GM18511 (cell line): ENCODE measurements at regions not wholly inside any gene's neighbourhood (a gene's known extent, or its start where the extent isn't known, plus 50 kb on each side); places are given as distances from the start of the nearest gene placed in this dataset.

Experiments
- ATAC-seq: cut with Tn5 transposase; IDR thresholded peaks from one replicate; pipeline ENCODE4 v1.9.1; 2021; ENCODE audit warnings: mild to moderate bottlenecking, moderate library complexity; ENCODE audit not compliant: unreplicated experiment

DNA sequence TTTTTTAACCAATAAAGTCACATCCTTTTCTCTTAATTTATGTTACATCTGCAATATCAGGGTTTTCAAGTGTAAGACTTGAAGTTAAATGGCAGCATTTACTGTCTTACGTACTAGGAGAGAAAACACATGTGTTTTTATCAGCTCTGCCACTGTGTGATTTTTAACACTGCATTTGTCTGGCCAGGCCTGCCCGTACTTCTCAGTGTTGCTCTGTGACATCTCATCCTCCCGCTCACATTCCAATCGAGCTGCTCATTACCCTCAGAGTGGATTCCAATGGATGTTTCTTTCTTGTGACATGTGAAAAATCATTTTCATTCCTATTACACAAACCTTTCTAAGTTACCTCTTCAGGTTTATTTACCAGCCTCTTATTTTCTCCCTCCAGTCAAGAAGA, 420.3 kb downstream of the FAT4 start:
- ATAC-seq, result no peak

DNA sequence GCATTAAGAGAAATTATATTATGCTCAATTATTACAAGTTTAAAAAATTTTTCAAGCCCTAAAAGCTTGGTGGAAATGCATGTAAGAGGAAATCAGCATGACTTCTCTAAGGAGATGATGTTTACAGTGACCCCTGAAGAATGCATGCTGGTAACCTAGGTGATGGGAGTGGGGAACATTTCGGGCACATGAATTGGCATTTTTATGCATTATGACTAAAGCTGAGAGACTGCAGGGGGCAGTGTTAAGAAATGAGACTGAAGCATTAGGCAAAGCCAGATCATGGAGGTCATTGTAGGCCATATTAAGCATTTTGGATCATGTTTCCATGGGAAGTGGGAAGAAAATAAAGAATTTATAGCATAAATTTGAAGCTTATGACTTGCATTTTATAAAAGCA, 421.3 kb downstream of the FAT4 start:
- ATAC-seq, result no peak

DNA sequence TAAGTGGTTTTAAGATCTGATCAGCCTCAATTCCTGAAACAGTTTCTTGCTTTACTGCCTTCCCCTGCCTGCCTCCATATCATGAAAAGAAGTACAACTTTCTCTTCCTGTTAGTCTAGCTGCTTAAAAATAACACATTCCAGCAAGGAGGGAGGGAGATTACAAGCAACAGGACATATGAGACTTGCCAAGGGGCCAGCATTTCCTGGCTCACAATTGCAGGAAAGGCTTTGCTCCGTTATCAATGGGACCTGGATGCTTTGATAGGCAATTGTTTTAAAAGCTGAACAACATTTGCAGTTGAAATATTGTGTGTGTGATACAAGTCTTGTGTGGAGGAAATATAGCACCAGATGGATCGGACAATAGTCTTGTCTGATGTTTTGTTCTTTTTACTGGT, 425.0 kb downstream of the FAT4 start:
- ATAC-seq, result no peak

DNA sequence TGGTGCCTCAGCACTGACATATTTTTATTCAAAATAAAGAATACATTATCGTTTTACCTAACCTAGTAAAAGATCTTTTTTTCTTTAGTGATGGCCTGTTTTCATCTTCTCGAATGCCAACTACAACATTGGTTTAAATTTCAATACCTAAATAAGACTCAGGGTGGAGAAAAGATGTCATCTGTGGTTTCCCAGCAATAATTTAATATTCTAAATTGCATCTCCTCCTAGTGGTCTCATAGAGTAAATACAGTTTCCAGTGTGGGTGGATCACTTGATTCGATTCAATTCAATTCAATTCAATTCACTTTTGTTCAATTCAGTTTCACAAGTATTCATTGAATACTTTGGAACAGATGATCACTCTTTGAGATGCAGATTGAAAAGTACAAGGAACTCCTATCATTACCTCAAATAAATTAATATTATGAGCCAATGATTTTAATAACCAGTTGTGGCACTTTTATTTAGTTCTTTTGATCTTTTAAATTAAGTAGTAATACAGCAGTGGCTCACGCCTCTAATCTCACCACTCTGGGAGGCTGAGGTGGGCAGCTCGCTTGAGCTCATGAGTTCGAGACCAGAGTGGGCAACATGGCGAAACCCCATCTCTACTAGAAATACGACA, 427.2 kb downstream of the FAT4 start:
- ATAC-seq, result no peak

DNA sequence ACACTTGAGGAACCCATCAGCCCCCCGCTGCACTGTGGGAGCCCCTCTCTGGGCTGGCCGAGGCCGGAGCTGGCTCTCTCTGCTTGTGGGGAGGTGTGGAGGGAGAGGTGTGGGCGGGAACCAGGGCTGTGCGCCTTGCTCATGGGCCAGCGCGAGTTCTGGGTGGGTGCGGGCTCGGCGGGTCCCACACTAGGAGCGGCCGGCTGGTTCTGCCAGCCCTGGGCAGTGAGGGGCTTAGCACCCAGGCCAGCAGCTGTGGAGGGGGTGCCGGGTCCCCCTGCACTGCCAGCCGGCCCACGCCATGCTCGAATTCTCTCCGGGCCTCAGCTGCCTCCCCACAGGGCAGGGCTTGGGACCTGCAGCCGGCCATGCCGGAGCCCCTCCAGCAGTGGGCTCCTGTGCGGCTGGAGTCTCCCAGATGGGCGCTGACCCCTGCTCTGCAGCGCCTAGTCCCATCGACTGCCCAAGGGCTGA, 430.2 kb downstream of the FAT4 start:
- no peak for ATAC-seq

DNA sequence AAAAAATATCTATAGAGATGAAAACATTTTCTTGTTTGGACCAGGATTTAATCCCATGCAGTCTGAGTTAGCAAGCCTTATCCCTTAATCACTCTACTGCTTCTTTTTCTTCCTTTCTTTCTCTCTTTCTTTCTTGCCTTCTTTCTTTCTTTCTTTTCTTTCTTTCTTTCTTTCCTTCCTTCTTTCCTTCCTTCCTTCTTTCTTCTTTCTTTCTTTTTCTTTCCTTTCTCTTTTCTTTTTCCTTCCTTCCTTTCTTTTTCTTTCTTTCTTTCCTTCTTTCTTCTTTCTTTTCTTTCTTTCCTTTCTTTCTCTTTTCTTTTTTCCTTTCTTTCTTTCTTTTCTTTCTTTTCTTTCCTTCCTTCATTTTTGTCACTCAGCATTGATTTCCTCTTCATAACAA, 434.6 kb downstream of the FAT4 start:
- no peak for ATAC-seq

DNA sequence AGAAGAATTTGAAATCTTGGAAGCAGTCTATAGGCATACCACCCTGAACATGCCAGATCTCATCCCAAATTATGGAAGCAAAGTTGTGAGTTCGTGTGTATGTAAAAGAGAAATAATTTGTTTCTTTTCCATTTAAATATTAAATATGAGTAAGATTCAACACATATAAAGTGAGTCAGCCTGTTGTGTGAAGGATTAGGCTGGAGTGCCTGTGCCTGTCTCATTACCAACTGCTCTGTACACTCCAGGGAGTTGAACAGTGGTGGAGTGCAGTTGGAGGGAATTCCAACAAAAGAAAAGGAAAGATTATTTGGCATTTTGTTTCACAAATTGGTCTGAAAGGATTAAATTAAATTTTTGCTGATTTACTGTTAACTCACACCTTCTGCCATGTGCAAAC, 435.6 kb downstream of the FAT4 start:
- no peak for ATAC-seq

DNA sequence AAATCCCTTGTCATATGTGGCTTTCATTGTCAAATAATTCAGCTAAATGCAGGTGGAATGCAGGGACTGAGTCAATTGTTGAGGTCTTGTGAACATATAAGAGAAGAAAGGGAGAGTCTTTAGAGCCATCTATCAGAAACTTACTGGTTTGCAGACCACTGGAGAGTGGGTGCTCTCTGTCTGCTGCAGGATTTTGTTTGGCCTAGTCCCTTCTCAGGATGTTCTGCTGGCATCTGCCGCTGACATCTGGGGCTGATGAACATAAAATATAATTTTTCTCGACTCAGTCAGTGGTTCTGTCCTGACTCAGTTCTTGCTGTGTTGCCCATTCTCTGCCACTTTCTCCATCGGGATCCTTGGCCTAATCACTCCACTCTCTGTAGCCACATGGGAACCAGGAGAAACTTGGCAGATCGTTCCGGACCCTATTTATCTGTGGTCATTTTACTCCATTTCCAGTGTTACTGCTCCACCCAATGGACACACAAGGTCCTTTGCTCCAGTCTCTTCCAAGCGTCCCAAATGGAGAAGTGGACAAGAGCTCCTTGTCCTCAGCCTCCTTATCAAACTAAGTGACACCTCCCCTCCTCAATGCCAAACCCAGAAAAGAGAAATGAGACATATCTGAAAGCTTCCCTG, 436.2 kb downstream of the FAT4 start:
- ATAC-seq, result no peak

DNA sequence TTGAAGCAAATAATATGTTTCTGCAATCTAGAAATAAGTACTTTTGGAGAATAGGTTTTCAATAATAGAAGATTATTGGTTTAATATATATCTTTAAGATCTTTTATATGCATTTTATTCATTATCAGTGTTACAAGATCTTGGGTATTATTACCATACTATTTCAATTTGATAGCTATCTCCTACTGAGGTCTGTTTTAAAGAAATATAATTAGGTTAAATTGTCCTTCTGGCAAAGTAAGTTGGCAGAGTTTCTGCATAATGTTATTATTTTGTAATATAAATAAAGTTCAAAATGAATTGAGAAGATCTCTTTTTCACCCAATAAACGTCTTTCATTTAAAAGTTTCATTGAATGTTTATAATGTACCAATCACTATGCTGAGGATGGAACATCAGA, 443.7 kb downstream of the FAT4 start:
- ATAC-seq, result no peak

DNA sequence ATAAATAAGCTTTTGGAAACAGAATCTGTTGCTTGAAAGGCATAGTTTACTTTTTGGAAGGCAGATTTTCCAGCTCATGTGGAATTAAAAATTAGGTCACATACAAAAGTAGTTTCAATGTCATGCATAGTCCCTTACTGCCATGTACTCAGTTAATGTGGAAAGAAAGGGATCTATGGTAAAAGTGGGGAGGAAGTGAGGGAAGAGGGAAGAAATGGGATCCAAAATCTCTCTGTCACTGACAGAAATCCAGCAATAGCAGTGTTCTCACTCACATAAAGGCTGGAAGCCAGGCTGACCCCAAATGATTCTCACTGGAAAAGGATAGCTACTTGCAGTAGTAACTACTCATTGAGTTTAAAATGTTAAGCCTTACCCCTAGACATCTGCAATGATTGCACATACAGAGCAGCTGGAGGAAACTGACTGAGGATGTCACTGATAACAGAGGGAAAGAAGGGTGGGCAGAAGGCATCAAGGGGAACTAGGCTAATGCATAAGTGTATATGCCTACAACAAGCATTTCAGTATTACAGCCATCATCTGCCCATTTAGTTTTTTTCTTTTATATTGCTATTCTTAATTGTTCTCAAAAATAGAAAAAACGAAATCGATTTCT, 445.6 kb downstream of the FAT4 start:
- no peak for ATAC-seq

DNA sequence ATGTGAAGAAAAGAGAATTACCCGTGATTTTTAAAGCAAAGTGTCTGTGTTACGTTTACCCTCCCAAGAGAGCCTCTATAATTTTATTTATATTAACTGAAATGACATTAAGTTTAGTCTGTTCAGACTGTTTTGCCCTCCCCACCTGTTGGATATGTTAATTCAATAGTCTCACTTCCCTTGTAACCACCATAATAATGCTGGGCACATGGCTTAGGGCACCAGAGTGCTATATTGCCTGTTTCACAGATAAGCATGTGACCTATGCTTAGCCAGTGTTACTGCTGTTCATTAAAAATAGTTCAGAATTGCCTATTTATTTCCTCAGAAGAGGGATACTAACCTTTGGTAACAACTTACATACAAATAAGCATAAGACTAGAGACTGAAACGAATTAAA, 446.2 kb downstream of the FAT4 start:
- no peak for ATAC-seq

DNA sequence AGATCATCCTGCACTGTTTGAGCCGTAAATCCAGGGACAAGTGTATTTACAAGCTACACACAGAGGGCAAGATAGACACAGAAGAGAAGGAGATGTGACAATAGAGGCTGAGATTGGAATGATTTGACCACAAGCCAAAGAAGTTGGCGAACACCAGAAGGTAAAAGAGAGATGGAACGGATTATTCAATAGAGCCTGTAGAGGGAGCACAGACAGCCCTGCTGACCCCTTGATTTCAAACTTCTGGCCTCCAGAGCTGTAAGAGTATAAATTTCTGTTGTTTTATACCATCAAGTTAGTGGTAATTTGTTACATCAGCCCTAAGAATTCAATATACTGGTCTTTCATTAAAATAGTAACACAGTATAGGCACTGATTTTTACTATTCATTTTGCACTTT, 447.8 kb downstream of the FAT4 start:
- no peak for ATAC-seq

DNA sequence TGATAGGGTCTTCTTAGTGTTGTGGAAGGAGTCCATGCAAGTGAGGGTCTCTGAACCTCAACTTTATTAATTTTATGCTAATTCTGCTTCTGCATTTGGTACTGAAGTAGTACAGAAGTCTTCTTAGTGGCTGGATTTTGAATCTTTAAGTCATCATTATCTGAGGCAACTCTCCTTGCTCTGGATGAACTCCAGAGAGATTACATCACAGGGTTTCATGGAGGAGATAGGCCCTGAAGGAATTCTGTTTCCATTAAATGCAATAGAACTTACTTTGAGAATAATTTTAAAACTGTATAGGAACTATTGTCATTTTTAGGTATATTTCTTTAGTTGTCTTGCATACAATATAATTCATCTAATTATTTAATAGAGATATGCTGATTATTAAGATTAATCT, 451.2 kb downstream of the FAT4 start:
- ATAC-seq, result no peak

DNA sequence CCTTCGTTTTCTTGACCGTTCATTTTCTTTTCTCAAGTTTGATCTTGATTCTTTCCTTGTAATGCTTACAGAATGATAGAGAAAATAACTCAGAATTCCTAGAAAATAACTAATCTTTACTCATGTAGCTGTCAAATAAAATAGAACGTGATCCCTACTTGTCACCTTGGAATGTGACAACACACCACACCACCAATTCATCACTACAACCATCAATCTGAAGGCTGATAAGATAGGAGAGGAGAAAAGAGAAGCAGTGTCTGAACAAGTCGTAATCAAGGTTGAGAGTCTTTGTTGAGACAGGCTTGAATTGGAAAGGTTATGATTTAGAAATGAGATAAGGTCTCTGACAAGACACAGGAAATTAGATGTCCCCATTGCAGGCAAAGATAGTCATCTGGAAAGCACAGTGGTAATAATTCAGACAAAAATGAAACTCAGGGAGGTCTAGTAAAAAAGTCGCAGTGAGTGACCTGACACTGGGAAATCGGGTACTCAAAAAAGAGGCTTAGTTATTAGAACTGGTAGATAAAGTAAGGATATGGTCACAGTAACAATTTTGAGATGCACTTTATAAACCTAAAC, 456.2 kb downstream of the FAT4 start:
- no peak for ATAC-seq

DNA sequence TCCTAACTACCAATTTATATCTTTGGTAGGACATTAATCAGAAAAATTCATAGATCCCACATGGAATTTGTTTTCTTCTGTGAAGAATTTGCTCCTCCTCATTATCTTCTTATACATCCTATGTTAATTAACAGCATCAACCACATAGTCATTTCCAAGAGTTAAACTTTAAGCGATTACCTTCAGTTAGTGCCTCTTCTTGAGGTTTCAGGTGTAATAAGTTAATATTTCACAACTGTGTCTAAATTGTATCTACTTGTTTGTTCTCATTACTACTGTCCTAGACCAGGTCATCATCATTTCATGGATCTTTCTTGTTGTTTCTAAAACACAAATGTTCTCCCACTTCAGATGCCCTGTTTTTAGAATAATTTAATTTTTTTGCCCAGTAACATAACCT, 457.9 kb downstream of the FAT4 start:
- ATAC-seq, result peak; percentile 68

DNA sequence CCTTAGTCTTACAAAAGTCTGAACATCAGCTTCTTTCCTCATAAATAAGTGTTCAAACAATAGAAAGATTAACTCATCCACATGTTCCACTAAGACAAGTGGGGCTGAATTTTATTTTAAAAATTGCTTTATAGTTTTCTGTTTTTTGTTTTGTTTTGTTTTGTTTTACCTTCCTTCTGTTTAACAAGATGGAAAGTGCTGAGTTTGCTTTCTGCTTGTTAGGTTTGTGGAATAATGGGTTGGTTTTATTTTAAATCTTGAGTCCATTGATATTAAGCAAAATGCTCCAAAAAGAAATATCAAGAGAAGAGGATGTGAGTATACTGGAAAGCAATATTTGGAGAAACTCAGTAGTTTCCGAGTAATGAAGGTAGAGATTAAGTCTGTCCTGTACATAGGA, 458.7 kb downstream of the FAT4 start:
- ATAC-seq, result no peak

DNA sequence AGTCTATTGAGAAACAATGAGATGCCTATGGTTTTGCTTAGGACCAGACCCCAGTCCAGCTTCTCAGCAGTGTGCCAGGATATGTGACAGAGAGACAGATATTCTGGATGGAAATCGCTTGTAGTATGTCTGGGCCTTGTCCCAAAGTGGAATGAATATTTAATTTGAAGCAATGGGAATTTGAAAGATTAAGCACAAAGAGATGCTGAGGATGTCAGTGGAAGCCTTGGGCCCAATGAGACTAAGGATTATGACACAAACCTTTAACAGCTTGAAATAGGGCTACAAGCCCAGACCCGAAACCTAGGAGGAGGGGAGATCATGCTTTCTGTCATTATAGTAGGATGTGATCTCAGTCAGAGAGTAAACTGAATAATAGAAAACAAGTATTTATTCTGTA, 459.2 kb downstream of the FAT4 start:
- no peak for ATAC-seq

DNA sequence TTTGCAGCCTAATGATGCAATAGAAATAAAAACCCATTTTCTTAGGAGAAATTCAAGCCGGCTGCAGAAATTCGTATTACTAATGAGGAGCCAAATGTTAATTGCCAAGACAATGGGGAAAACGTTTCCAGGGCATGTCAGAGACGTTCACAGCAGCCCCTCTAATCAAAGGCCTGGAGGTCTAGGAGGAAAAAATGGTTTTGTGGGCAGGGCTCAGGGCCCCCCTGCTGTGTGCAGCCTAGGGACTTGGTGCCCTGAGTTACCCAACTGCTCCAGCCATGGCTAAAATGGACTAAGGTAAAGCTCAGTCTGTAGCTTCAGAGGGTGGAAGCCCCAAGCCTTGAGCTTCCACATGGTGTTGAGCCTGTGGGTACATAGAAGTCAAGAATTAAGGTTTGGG, 461.4 kb downstream of the FAT4 start:
- ATAC-seq, result no peak

DNA sequence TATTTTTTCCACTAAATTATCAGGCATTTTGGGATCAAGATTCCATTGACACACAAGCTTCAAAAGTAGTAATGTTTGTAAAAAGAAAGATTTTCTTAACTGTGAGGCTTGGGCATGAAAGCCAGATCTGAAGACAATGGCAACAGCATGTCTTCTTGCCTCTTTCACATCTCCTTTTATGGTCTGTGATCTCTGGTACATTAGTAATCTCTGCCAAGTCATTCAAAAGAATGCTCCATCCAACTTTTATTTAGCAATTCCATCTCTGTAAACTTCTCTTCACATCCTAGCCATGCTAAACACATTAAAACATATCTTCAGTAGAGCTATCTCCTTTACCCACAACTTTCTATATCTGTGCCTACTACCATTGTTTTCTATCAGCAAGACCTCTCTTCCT, 465.4 kb downstream of the FAT4 start:
- ATAC-seq, result no peak

DNA sequence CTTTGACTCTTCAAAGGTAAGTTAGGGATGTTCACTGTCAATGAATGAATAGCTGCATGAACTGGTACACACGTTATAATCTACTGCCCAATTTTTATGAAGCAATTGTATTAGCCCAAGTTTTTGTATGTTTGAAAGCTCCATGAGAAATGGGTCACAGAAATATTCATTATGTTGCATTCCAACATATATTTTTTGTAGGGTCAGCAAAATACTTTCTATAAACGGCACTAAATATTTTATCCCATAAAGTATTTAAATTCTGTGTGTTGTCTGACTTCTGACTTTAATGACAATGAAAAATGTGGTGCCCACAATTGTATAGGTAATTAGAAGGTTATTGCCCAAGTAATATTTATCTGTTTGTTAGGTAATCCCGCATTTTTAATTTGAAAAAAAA, 466.0 kb downstream of the FAT4 start:
- ATAC-seq, result no peak

DNA sequence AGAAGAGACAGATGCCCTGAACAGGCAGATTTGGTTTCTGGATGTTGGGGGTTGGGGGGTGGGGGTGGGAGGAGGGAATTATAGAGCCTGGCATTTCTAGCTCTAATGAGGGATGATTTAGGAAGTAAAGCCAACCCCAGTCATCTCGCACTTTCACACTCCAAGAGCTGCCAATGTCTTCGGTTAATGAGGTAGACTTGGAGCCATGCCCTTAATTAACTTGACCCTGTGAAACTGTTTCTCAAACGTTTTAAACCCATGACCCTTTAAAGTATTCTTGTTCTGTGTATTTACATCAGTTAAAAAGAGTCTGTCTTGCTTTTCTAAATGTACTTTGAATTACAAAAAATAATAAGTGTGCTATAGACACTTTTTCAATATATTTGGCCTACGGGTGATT, 466.9 kb downstream of the FAT4 start:
- ATAC-seq, result no peak

DNA sequence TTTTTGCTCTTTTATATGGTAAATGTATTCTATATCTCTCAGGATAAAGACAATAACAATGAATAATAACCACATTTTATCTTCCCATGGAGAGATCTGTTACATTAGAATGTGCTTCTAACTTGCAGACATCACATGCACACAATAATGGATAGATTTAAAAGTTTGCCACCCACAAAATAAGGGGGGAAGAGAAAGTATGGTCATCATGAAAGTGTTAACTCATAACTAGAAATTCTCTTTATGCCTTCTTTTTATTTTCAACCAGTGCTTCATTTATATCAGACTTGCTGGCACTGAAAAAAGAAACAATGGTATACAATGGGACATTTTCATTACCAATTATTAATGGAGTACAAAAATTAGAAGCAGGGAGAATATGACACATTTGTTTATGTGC, 470.0 kb downstream of the FAT4 start:
- ATAC-seq, result no peak
